IMR-90 (cell line): ENCODE measurements at regions not wholly inside any gene's neighbourhood (a gene's known extent, or its start where the extent isn't known, plus 50 kb on each side); places are given as distances from the start of the nearest gene placed in this dataset.

Source experiments
- ATAC-seq: fragments of 200-7000 bp; cut with Tn5 transposase; 2 replicates; pipeline ENCODE4 v1.9.1; 2020; ENCODE audit warnings: low read depth, mild to moderate bottlenecking, moderate library complexity
- BruUV-seq: library from RNA; stranded (reverse); fragments of 400-500 nt; replicated peaks from 2 replicates; lab custom pipeline; 2021; lab: Mats Ljungman, UMichigan
- CTCF ChIA-PET: fragments of 300-600 bp; formaldehyde crosslinking; extraction: SDS; loops from one replicate; lab custom pipeline; 2021; ENCODE audit warnings: antibody characterized with exemption; lab: Yijun Ruan, JAX
- POLR2A ChIA-PET: fragments of 300-600 bp; sonication (Branson Sonifier 250); formaldehyde crosslinking; loops from one replicate; lab custom pipeline; 2022; ENCODE audit warnings: antibody characterized with exemption; ENCODE audit not compliant: unreplicated experiment; lab: Charles Lee
- DNase-seq: peaks from one replicate; pipeline ENCODE4 v3.0.0; 2013
- H2AFZ ChIP-seq: replicated peaks from 2 replicates; pipeline ENCODE3; 2013; ENCODE audit warnings: low read length, mild to moderate bottlenecking; ENCODE audit not compliant: poor library complexity
- H2AK5ac ChIP-seq: 2 replicates; pipeline ENCODE4 v1.6.1; 2013; ENCODE audit warnings: low read depth, low read length, inconsistent platforms
- H2AK9ac ChIP-seq: replicated peaks from 2 replicates; pipeline ENCODE3; 2013; ENCODE audit warnings: mild to moderate bottlenecking, low read depth, low read length, moderate library complexity; ENCODE audit not compliant: poor library complexity
- H2BK120ac ChIP-seq: 2 replicates; pipeline ENCODE4 v1.6.1; 2013; ENCODE audit warnings: low read depth, low read length, inconsistent platforms
- H2BK15ac ChIP-seq: 3 replicates; pipeline ENCODE4 v1.6.1; 2013; ENCODE audit warnings: low read depth, low read length, inconsistent platforms
- H2BK20ac ChIP-seq: 2 replicates; pipeline ENCODE4 v1.6.1; 2013; ENCODE audit warnings: low read depth, mild to moderate bottlenecking, inconsistent platforms, low read length, moderate library complexity
- H2BK5ac ChIP-seq: 2 replicates; pipeline ENCODE4 v1.6.1; 2013; ENCODE audit warnings: mild to moderate bottlenecking, low read depth, low read length, inconsistent platforms; ENCODE audit not compliant: poor library complexity, severe bottlenecking
- H3K14ac ChIP-seq: replicated peaks from 2 replicates; pipeline ENCODE4 v1.6.1; 2013; ENCODE audit warnings: low read depth, low read length, inconsistent platforms
- H3K18ac ChIP-seq: 2 replicates; pipeline ENCODE4 v1.6.1; 2013; ENCODE audit warnings: low read depth, low read length, control low read depth
- H3K23ac ChIP-seq: 2 replicates; pipeline ENCODE4 v1.6.1; 2013; ENCODE audit warnings: low read depth, low read length, inconsistent platforms
- H3K27ac ChIP-seq: 2 replicates; pipeline ENCODE4 v1.5.1; 2013; ENCODE audit warnings: mild to moderate bottlenecking, control low read depth, low read length; ENCODE audit not compliant: insufficient read depth
- H3K27me3 ChIP-seq: 2 replicates; pipeline ENCODE4 v1.6.1; 2013; ENCODE audit warnings: low read length; ENCODE audit not compliant: control insufficient read depth, insufficient read depth
- H3K36me3 ChIP-seq: 2 replicates; pipeline ENCODE4 v1.6.1; 2013; ENCODE audit warnings: low read length, mixed read lengths; ENCODE audit not compliant: control insufficient read depth, insufficient read depth
- H3K4ac ChIP-seq: 2 replicates; pipeline ENCODE4 v1.6.1; 2013; ENCODE audit warnings: low read depth, low read length, inconsistent platforms
- H3K4me1 ChIP-seq: 2 replicates; pipeline ENCODE4 v1.6.1; 2013; ENCODE audit warnings: low read length, mixed read lengths; ENCODE audit not compliant: control insufficient read depth, insufficient read depth
- H3K4me2 ChIP-seq: 2 replicates; pipeline ENCODE4 v1.6.1; 2013; ENCODE audit warnings: low read depth, mild to moderate bottlenecking, control low read depth, low read length, moderate library complexity
- H3K4me3 ChIP-seq: 2 replicates; pipeline ENCODE4 v1.5.1; 2013; ENCODE audit warnings: low read depth, mild to moderate bottlenecking, control low read depth, low read length, moderate library complexity; ENCODE audit not compliant: insufficient read depth
- H3K56ac ChIP-seq: 2 replicates; pipeline ENCODE4 v1.6.1; 2013; ENCODE audit warnings: low read length, inconsistent platforms; ENCODE audit not compliant: insufficient read depth; ENCODE audit errors: extremely low read depth
- H3K79me1 ChIP-seq, 2 experiments: 2 replicates each; pipeline ENCODE4 v1.6.1; 2013; ENCODE audit warnings: low read length in 2 of 2, inconsistent platforms in 1 of 2, low read depth in 1 of 2
- H3K9ac ChIP-seq: 2 replicates; pipeline ENCODE4 v1.6.1; 2013; ENCODE audit warnings: low read depth, low read length, control low read depth
- H3K9me1 ChIP-seq: 2 replicates; pipeline ENCODE4 v1.6.1; 2013; ENCODE audit warnings: low read length, inconsistent platforms; ENCODE audit not compliant: insufficient read depth
- H3K9me3 ChIP-seq: 2 replicates; pipeline ENCODE4 v1.6.1; 2013; ENCODE audit warnings: low read length; ENCODE audit not compliant: control insufficient read depth, insufficient read depth
- H4K20me1 ChIP-seq: 2 replicates; pipeline ENCODE4 v1.6.1; 2013; ENCODE audit warnings: low read length, inconsistent platforms; ENCODE audit not compliant: insufficient read depth
- H4K5ac ChIP-seq: 2 replicates; pipeline ENCODE4 v1.6.1; 2013; ENCODE audit warnings: mild to moderate bottlenecking, low read depth, low read length, control low read depth
- H4K8ac ChIP-seq, 2 experiments: 2 replicates each; pipeline ENCODE4 v1.6.1; 2013; ENCODE audit warnings: low read depth in 2 of 2, low read length in 2 of 2, control low read depth in 1 of 2, inconsistent platforms in 1 of 2
- H4K91ac ChIP-seq: 2 replicates; pipeline ENCODE4 v1.6.1; 2013; ENCODE audit warnings: low read depth, low read length, inconsistent platforms; ENCODE audit not compliant: insufficient read depth
- BHLHE40 ChIP-seq: fragments of 150-350 bp; IDR thresholded peaks from 2 replicates; pipeline ENCODE4 v1.6.1; 2016; ENCODE audit warnings: mild to moderate bottlenecking, low read depth, low read length
- CEBPB ChIP-seq: IDR thresholded peaks from 2 replicates; pipeline ENCODE4 v1.6.1; 2012; ENCODE audit warnings: low read depth, low read length, improper control_type of control experiment
- CHD1 ChIP-seq: IDR thresholded peaks from 2 replicates; pipeline ENCODE4 v1.6.1; 2012; ENCODE audit warnings: low read depth, low read length, improper control_type of control experiment
- ELK1 ChIP-seq: fragments of 150-350 bp; IDR thresholded peaks from 2 replicates; pipeline ENCODE4 v1.6.1; 2016; ENCODE audit warnings: low read depth, mild to moderate bottlenecking, low read length, moderate library complexity, borderline replicate concordance
- FOS ChIP-seq: fragments of 150-350 bp; IDR thresholded peaks from 2 replicates; pipeline ENCODE4 v1.6.1; 2016; ENCODE audit warnings: low read depth, low read length
- MAFK ChIP-seq: IDR thresholded peaks from 2 replicates; pipeline ENCODE4 v1.6.1; 2012; ENCODE audit warnings: low read depth, low read length, improper control_type of control experiment
- MAZ ChIP-seq: IDR thresholded peaks from 2 replicates; pipeline ENCODE4 v1.6.1; 2012; ENCODE audit warnings: low read depth, mild to moderate bottlenecking, low read length, improper control_type of control experiment, moderate library complexity, borderline replicate concordance
- MXI1 ChIP-seq: IDR thresholded peaks from 2 replicates; pipeline ENCODE4 v1.6.1; 2012; ENCODE audit warnings: low read depth, mild to moderate bottlenecking, low read length, moderate library complexity, borderline replicate concordance
- NFE2L2 ChIP-seq: fragments of 150-350 bp; IDR thresholded peaks from 2 replicates; pipeline ENCODE4 v1.6.1; 2016; ENCODE audit warnings: low read depth, mild to moderate bottlenecking, low read length
- POLR2A ChIP-seq: IDR thresholded peaks from 2 replicates; pipeline ENCODE4 v1.6.1; 2012; ENCODE audit warnings: mild to moderate bottlenecking, low read depth, low read length
- RAD21 ChIP-seq: IDR thresholded peaks from 2 replicates; pipeline ENCODE4 v1.6.1; 2012; ENCODE audit warnings: low read length, improper control_type of control experiment
- RCOR1 ChIP-seq: IDR thresholded peaks from 2 replicates; pipeline ENCODE4 v1.6.1; 2012; ENCODE audit warnings: mild to moderate bottlenecking, low read length, improper control_type of control experiment; ENCODE audit not compliant: insufficient replicate concordance
- RFX5 ChIP-seq: IDR thresholded peaks from 2 replicates; pipeline ENCODE4 v1.8.0; 2012; ENCODE audit warnings: low read depth, mild to moderate bottlenecking, low read length, moderate library complexity
- SMC3 ChIP-seq: fragments of 150-350 bp; IDR thresholded peaks from 2 replicates; pipeline ENCODE4 v1.6.1; 2016; ENCODE audit warnings: low read depth, mild to moderate bottlenecking, antibody characterized with exemption, low read length, moderate library complexity
- WGBS, 2 experiments: methylation state at CpG; one replicate each; pipeline versions ENCODE4 v1.1.5 to v1.1.7; 2013; ENCODE audit warnings: missing lambda C conversion rate in 2 of 2; ENCODE audit not compliant: insufficient read length in 1 of 2; ENCODE audit errors: extremely low coverage in 2 of 2; 5-methylcytosine and 5-hydroxymethylcytosine counted together
- dilution Hi-C: fragments of 300-500 bp; cut with HindIII; formaldehyde crosslinking; loops from one replicate; pipeline ENCODE4 v1.14.3; 2018; ENCODE audit warnings: low sequenced_read_pairs; ENCODE audit not compliant: unreplicated experiment
- in situ Hi-C: fragments of 300-500 bp; cut with MboI; formaldehyde crosslinking; loops from 3 replicates; pipeline ENCODE4 v1.14.3; 2019; ENCODE audit warnings: low sequenced_read_pairs, inconsistent platforms, mixed read lengths
- intact Hi-C: fragments of 100-400 bp; cut with micrococcal nuclease; formaldehyde crosslinking; loops from 2 replicates; pipeline ENCODE4 v1.10.0; 2022
- TF ChIP-seq, protein P1 (sequence below): fragments of 150-350 bp; IDR thresholded peaks from 2 replicates; pipeline ENCODE4 v1.6.1; 2017; ENCODE audit warnings: mild to moderate bottlenecking, antibody characterized with exemption, low read length, low read depth
- TF ChIP-seq, protein P2 (sequence below): conservative IDR thresholded peaks from 2 replicates; pipeline ENCODE4 v1.5.1; 2012; ENCODE audit warnings: mild to moderate bottlenecking, low read depth, low read length, improper control_type of control experiment

GRCh38 chr20:20892328-20892727, 179.9 kb upstream of the RALGAPA2 start:
- Histone ChIP-seq H4K5ac (no peak overlapping the region), H3K4me3 (no peak overlapping the region), H3K4ac (no peak overlapping the region), H2BK20ac (no peak overlapping the region), H2BK15ac (no peak overlapping the region), H3K4me2 (no peak overlapping the region), H2AK9ac (no peak overlapping the region), H3K36me3 (no peaks in the 10 kb centered on the region), H3K56ac (no peak overlapping the region), H3K9me3 (peaks cover 11% of the 10 kb centered on the region; the same call in 1 of the 2 replicates), H2AK5ac (no peak overlapping the region), H2AFZ (no peak overlapping the region), H3K79me1 (no peaks in the 10 kb centered on the region), H4K8ac (no peak overlapping the region), H3K4me1 (no peaks in the 10 kb centered on the region), H3K9ac (no peak overlapping the region), H2BK5ac (no peak overlapping the region), H3K23ac (no peak overlapping the region), H4K91ac (no peak overlapping the region), H3K9me1 (no peaks in the 10 kb centered on the region), H3K27me3 (no peaks in the 10 kb centered on the region), H2BK120ac (no peak overlapping the region), H4K20me1 (no peaks in the 10 kb centered on the region), H3K18ac (no peak overlapping the region), H3K27ac (no peak overlapping the region), H3K14ac (no peak overlapping the region)
- no peak for DNase-seq
- no peak for ATAC-seq
- dilution Hi-C loops, result no loop called here
- ChIA-PET CTCF (no interaction called here), POLR2A (no interaction called here)
- TF ChIP-seq MAZ (no peak), BHLHE40 (no peak), NFE2L2 (no peak), MAFK (no peak), CHD1 (no peak), RFX5 (no peak), FOS (no peak), ELK1 (no peak), RCOR1 (no peak), POLR2A (no peak), MXI1 (no peak), RAD21 (no peak), SMC3 (no peak), CEBPB (no peak)
- TF ChIP-seq, protein P1, sequence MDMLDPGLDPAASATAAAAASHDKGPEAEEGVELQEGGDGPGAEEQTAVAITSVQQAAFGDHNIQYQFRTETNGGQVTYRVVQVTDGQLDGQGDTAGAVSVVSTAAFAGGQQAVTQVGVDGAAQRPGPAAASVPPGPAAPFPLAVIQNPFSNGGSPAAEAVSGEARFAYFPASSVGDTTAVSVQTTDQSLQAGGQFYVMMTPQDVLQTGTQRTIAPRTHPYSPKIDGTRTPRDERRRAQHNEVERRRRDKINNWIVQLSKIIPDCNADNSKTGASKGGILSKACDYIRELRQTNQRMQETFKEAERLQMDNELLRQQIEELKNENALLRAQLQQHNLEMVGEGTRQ, result no peak
- TF ChIP-seq, protein P2, sequence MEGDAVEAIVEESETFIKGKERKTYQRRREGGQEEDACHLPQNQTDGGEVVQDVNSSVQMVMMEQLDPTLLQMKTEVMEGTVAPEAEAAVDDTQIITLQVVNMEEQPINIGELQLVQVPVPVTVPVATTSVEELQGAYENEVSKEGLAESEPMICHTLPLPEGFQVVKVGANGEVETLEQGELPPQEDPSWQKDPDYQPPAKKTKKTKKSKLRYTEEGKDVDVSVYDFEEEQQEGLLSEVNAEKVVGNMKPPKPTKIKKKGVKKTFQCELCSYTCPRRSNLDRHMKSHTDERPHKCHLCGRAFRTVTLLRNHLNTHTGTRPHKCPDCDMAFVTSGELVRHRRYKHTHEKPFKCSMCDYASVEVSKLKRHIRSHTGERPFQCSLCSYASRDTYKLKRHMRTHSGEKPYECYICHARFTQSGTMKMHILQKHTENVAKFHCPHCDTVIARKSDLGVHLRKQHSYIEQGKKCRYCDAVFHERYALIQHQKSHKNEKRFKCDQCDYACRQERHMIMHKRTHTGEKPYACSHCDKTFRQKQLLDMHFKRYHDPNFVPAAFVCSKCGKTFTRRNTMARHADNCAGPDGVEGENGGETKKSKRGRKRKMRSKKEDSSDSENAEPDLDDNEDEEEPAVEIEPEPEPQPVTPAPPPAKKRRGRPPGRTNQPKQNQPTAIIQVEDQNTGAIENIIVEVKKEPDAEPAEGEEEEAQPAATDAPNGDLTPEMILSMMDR, result no peak
- BruUV-seq, result no TSS peak
- in situ Hi-C loops, result no loop called here
- 59% methylated on average over 2 of the region's 5 CpGs; no CpG with 5 or more reads in 1 of the 2 experiments for WGBS, 2 experiments
- intact Hi-C loops, result no loop called here
